ENCODE measurements at regions not wholly inside any gene's neighbourhood (a gene's known extent, or its start where the extent isn't known, plus 50 kb on each side); places are given as distances from the start of the nearest gene placed in this dataset.

DNA sequence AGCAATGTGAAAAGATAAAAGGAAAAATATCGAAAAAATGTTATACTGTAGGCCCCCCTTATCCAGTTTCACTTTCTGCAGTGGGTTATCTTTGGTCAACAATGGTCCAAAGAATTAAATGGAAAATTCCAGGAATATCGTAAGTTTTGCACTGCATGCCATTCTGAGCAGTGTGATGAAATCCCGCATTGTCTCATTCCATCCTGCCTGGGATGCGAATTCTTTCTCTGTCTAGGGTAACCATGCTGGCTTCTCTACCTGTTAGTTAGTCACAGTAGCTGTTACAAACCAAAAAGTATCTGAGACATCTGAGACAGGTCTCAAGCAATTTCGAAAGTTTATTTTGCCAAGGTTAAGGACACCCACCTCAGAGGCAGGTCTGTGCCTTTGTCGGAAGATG lies 170.3 kb downstream of the COX18 start:
- FAIRE-seq: peak; percentile 40
- Histone ChIP-seq H3K4me2 (ENCODE audit: insufficient read depth, low read length) (no peak overlapping the region; the same call in 1 of the 2 replicates), H3K4me1 (replicated peaks in 1 of 2; ENCODE audit: control insufficient read depth in 2 of 2, insufficient read depth in 2 of 2, low read length in 2 of 2) (no peaks in the 10 kb centered on the region), H3K79me2 (ENCODE audit: control insufficient read depth, insufficient read depth, low read length) (no peaks in the 10 kb centered on the region), H2AFZ (ENCODE audit: low read depth, low read length) (0 out of 2 replicates have a peak overlapping the region, but pooled peaks have one; percentile 2), H3K27me3 (ENCODE audit: control insufficient read depth in 2 of 2, insufficient read depth in 2 of 2, low read length in 2 of 2) (no peaks in the 10 kb centered on the region), H3K27ac (ENCODE audit: extremely low read depth, low read depth, low read length) (no peak overlapping the region), H3K9ac (ENCODE audit: insufficient read depth in 1 of 2, low read depth in 2 of 2, low read length in 2 of 2) (no peak overlapping the region), H3K36me3 (ENCODE audit: control insufficient read depth, insufficient read depth, low read length) (no peaks in the 10 kb centered on the region), H3K9me1 (ENCODE audit: control insufficient read depth, insufficient read depth, low read length) (no peaks in the 10 kb centered on the region), H3K4me3 (no peak overlapping the region), H4K20me1 (replicated peaks; ENCODE audit: control insufficient read depth, insufficient read depth, low read length) (no peaks in the 10 kb centered on the region), H3K9me3 (replicated peaks; ENCODE audit: control insufficient read depth, insufficient read depth, low read depth, low read length) (no peaks in the 10 kb centered on the region)
- 32% methylated on average over 6 of the region's 6 CpGs for WGBS (ENCODE audit: insufficient coverage, low coverage, missing lambda C conversion rate)
- no peak for ATAC-seq
- DNase-seq (ENCODE audit: extremely low read depth in 1 of 4, low spot score in 3 of 4): no peak
- intact Hi-C loops (cut with micrococcal nuclease): no loop called here
- POLR2A ChIA-PET: no interaction called here
- in situ Hi-C loops (cut with MboI): no loop called here
- BruUV-seq (replicated peaks): no TSS peak
- no peak for TF ChIP-seq DPF2 (IDR thresholded peaks at IDR 0.05)
- TF ChIP-seq CEBPB (tag; IDR thresholded peaks at IDR 0.05): no peak
- TF ChIP-seq, protein P1, sequence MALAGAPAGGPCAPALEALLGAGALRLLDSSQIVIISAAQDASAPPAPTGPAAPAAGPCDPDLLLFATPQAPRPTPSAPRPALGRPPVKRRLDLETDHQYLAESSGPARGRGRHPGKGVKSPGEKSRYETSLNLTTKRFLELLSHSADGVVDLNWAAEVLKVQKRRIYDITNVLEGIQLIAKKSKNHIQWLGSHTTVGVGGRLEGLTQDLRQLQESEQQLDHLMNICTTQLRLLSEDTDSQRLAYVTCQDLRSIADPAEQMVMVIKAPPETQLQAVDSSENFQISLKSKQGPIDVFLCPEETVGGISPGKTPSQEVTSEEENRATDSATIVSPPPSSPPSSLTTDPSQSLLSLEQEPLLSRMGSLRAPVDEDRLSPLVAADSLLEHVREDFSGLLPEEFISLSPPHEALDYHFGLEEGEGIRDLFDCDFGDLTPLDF (CRISPR knock-in tag; IDR thresholded peaks at IDR 0.05): no peak
- no peak for TF ChIP-seq ZNF436 (CRISPR knock-in tag; IDR thresholded peaks at IDR 0.05)
- TF ChIP-seq, protein P2, sequence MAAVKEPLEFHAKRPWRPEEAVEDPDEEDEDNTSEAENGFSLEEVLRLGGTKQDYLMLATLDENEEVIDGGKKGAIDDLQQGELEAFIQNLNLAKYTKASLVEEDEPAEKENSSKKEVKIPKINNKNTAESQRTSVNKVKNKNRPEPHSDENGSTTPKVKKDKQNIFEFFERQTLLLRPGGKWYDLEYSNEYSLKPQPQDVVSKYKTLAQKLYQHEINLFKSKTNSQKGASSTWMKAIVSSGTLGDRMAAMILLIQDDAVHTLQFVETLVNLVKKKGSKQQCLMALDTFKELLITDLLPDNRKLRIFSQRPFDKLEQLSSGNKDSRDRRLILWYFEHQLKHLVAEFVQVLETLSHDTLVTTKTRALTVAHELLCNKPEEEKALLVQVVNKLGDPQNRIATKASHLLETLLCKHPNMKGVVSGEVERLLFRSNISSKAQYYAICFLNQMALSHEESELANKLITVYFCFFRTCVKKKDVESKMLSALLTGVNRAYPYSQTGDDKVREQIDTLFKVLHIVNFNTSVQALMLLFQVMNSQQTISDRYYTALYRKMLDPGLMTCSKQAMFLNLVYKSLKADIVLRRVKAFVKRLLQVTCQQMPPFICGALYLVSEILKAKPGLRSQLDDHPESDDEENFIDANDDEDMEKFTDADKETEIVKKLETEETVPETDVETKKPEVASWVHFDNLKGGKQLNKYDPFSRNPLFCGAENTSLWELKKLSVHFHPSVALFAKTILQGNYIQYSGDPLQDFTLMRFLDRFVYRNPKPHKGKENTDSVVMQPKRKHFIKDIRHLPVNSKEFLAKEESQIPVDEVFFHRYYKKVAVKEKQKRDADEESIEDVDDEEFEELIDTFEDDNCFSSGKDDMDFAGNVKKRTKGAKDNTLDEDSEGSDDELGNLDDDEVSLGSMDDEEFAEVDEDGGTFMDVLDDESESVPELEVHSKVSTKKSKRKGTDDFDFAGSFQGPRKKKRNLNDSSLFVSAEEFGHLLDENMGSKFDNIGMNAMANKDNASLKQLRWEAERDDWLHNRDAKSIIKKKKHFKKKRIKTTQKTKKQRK (IDR thresholded peaks at IDR 0.05; ENCODE audit: borderline replicate concordance, low read depth, low read length): no peak
- TF ChIP-seq CBX1 (IDR thresholded peaks at IDR 0.05; ENCODE audit: low read depth): no peak
- TF ChIP-seq, protein P3, sequence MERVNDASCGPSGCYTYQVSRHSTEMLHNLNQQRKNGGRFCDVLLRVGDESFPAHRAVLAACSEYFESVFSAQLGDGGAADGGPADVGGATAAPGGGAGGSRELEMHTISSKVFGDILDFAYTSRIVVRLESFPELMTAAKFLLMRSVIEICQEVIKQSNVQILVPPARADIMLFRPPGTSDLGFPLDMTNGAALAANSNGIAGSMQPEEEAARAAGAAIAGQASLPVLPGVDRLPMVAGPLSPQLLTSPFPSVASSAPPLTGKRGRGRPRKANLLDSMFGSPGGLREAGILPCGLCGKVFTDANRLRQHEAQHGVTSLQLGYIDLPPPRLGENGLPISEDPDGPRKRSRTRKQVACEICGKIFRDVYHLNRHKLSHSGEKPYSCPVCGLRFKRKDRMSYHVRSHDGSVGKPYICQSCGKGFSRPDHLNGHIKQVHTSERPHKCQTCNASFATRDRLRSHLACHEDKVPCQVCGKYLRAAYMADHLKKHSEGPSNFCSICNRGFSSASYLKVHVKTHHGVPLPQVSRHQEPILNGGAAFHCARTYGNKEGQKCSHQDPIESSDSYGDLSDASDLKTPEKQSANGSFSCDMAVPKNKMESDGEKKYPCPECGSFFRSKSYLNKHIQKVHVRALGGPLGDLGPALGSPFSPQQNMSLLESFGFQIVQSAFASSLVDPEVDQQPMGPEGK (CRISPR knock-in tag; IDR thresholded peaks at IDR 0.05; ENCODE audit: borderline replicate concordance): no peak
- TF ChIP-seq ZNF311 (CRISPR knock-in tag; IDR thresholded peaks at IDR 0.05): no peak
- no peak for TF ChIP-seq KDM1A (IDR thresholded peaks at IDR 0.05)
- no peak for TF ChIP-seq HNRNPLL (IDR thresholded peaks at IDR 0.05; ENCODE audit: low read depth, low read length, poor library complexity, severe bottlenecking)
- no peak for TF ChIP-seq KAT2B (IDR thresholded peaks at IDR 0.05; ENCODE audit: low read depth, low read length)
- TF ChIP-seq, protein P4, sequence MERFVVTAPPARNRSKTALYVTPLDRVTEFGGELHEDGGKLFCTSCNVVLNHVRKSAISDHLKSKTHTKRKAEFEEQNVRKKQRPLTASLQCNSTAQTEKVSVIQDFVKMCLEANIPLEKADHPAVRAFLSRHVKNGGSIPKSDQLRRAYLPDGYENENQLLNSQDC (CRISPR knock-in tag; IDR thresholded peaks at IDR 0.05): no peak
- CTCF ChIA-PET (ENCODE audit: low intra/inter-chr PET ratio): no interaction called here
